Fibroblast of lung (primary cell): ENCODE measurements at regions not wholly inside any gene's neighbourhood (a gene's known extent, or its start where the extent isn't known, plus 50 kb on each side); places are given as distances from the start of the nearest gene placed in this dataset.

ENCODE experiments used
- CTCF ChIP-seq, 2 donors: IDR thresholded peaks in 1 of 2; conservative IDR thresholded peaks in 1 of 2; 1 replicate in 1 of 2; 2 replicates in 1 of 2; pipeline ENCODE4 v1.5.1; 2011 to 2012; ENCODE audit warnings: low read length in 2 of 2, control low read depth in 1 of 2, inconsistent platforms in 1 of 2, low read depth in 1 of 2, mild to moderate bottlenecking in 1 of 2
- EZH2 ChIP-seq: IDR thresholded peaks from 2 replicates; pipeline ENCODE4 v1.5.1; 2012; ENCODE audit warnings: low read length, control low read depth, mild to moderate bottlenecking; ENCODE audit errors: missing control alignments

GRCh38 chr3:184448321-184449160 lies 68.7 kb downstream of the CHRD start:
- TF ChIP-seq CTCF (conservative IDR thresholded peaks at IDR 0.05 in 1 of 2, IDR thresholded peaks at IDR 0.05 in 1 of 2; ENCODE audit: low read depth in 1 of 2, low read length in 2 of 2) (no peak), EZH2 (no peak)
